ENCODE measurements at regions not wholly inside any gene's neighbourhood (a gene's known extent, or its start where the extent isn't known, plus 50 kb on each side); places are given as distances from the start of the nearest gene placed in this dataset.

DNA sequence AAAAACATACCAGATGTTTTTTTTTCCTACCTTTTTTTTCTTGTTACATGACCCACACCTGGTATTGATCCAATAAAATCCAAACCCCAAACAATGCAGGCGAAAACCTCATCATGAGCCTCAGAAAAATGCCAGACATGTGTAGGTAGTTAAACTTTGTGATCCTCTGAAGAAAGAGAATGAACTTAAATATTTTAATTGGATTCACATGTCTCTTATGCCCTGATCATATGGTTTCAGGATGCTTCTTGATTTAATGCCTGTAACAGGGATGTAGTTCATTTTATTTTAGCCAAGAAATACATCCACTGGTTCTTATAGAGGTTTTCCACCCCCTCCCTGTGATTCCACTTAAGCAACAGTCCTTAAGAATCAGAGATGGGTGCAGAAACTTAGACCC lies 451.6 kb downstream of the TYW1 start:
- ChIA-PET POLR2A (no interaction called here), CTCF (no interaction called here)
- WGBS (ENCODE audit: insufficient coverage): 100% methylated on average over 1 of the region's 1 CpG
- Histone ChIP-seq H3K9me3 (ENCODE audit: control extremely low read depth in 1 of 5, control insufficient read depth in 4 of 5, insufficient read depth in 2 of 5, low read depth in 1 of 5, low read length in 4 of 5) (peaks cover 0 to 10% (median 0%) of the 10 kb centered on the region in 5 experiments), H3K4me3 (ENCODE audit: control insufficient read depth in 1 of 7, extremely low read depth in 1 of 7, insufficient read depth in 4 of 7, low read depth in 2 of 7, low read length in 6 of 7) (no peak overlapping the region), H3K27me3 (replicated peaks in 2 of 5; ENCODE audit: control insufficient read depth in 4 of 5, insufficient read depth in 5 of 5, low read length in 4 of 5) (no peaks in the 10 kb centered on the region), H3K4me1 (ENCODE audit: control extremely low read depth in 1 of 4, control insufficient read depth in 4 of 4, insufficient read depth in 4 of 4, low read length in 3 of 4) (no peaks in the 10 kb centered on the region), H3K36me3 (ENCODE audit: control insufficient read depth in 4 of 4, insufficient read depth in 4 of 4, low read length in 3 of 4) (no peaks in the 10 kb centered on the region), H3K27ac (ENCODE audit: insufficient read depth in 1 of 2, low read depth in 1 of 2, low read length in 2 of 2, poor library complexity in 1 of 2, severe bottlenecking in 2 of 2) (no peak overlapping the region)
- no peak for DNase-seq

DNA sequence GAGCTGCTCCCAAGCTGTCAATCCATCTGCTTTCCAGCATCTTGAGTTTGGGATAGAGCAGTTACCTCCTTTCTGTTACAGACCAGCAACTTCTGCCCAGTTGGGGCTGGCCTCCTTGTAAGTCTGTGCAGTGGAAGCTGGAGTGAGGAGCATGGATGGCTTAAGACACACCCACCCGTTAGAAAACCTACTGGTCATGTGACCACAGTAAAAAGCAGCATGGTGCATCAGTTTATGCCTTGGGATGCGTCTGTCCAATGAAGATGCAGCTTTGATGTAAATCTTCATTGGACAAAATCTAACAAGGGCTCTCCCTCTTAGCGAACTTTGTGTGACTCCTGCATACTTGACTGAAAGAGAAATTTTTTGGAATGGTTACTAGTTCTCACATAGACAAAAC lies 453.5 kb downstream of the TYW1 start:
- Histone ChIP-seq H3K4me1 (ENCODE audit: control extremely low read depth in 1 of 4, control insufficient read depth in 4 of 4, insufficient read depth in 4 of 4, low read length in 3 of 4) (peaks cover 0 to 8% (median 5%) of the 10 kb centered on the region in 4 experiments), H3K27me3 (replicated peaks in 2 of 5; ENCODE audit: control insufficient read depth in 4 of 5, insufficient read depth in 5 of 5, low read length in 4 of 5) (peaks cover 0 to 3% (median 0%) of the 10 kb centered on the region in 5 experiments), H3K4me3 (ENCODE audit: control insufficient read depth in 1 of 7, extremely low read depth in 1 of 7, insufficient read depth in 4 of 7, low read depth in 2 of 7, low read length in 6 of 7) (no peak overlapping the region), H3K27ac (ENCODE audit: insufficient read depth in 1 of 2, low read depth in 1 of 2, low read length in 2 of 2, poor library complexity in 1 of 2, severe bottlenecking in 2 of 2) (no peak overlapping the region), H3K9me3 (ENCODE audit: control extremely low read depth in 1 of 5, control insufficient read depth in 4 of 5, insufficient read depth in 2 of 5, low read depth in 1 of 5, low read length in 4 of 5) (peaks cover 0 to 3% (median 0%) of the 10 kb centered on the region in 5 experiments), H3K36me3 (ENCODE audit: control insufficient read depth in 4 of 4, insufficient read depth in 4 of 4, low read length in 3 of 4) (no peaks in the 10 kb centered on the region)
- WGBS (ENCODE audit: insufficient coverage): 100% methylated on average over 1 of the region's 3 CpGs
- POLR2A ChIA-PET: no interaction called here
- no peak for DNase-seq
- CTCF ChIA-PET: no interaction called here

DNA sequence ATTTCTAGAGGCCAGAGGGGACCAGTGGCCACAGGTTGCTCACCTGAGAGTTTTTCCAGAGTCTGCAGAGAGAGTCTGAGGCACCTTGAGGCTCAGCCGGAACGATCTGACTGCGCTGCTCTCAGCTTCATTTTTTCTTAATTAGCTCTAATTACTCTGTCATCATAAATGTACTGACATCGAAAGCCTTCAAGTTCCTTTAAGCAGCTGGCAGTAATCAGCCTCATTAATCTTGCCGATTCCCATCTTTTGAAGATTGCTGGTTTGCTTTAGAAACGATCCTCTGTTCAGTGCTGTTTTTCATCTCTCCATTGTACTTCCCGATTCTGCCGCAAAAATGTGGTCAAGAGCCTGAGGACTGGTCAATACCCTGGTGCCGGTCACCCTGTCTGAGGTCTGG lies 454.7 kb downstream of the TYW1 start:
- H3K9me3 ChIP-seq (ENCODE audit: control extremely low read depth in 1 of 5, control insufficient read depth in 4 of 5, insufficient read depth in 2 of 5, low read depth in 1 of 5, low read length in 4 of 5): peaks cover 0 to 3% (median 0%) of the 10 kb centered on the region in 5 experiments

DNA sequence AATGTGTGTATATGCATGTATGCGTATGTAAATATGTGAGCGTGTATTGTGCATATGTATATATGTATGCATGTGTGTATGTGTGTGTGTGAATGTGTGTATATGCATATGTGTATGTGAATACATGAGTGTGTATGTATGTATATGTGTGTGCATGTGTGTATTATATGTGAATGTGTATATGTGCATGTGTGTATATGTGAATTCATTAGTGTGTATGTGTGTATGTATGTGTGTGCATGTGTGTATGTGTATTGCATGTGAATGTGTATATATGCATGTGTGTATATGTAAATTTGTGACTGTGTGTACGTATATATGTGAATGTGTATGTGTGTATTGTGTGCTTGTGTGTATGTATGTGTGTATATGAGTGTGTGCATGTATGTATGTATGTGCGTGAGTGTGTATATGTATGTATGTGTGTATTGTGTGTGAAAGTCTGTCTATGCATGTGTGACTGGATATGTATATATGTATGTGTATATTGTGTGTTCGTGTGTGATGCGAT lies 455.9 kb downstream of the TYW1 start:
- H3K4me1 ChIP-seq (ENCODE audit: control extremely low read depth in 1 of 4, control insufficient read depth in 4 of 4, insufficient read depth in 4 of 4, low read length in 3 of 4): peaks cover 0 to 8% (median 5%) of the 10 kb centered on the region in 4 experiments
- no peak overlapping the region for H3K27ac ChIP-seq (ENCODE audit: insufficient read depth in 1 of 2, low read depth in 1 of 2, low read length in 2 of 2, poor library complexity in 1 of 2, severe bottlenecking in 2 of 2)
- H3K4me3 ChIP-seq (ENCODE audit: control insufficient read depth in 1 of 7, extremely low read depth in 1 of 7, insufficient read depth in 4 of 7, low read depth in 2 of 7, low read length in 6 of 7): no peak overlapping the region
- ChIA-PET POLR2A (no interaction called here), CTCF (no interaction called here)
- 100% methylated on average over 6 of the region's 6 CpGs for WGBS (ENCODE audit: insufficient coverage)
- no peaks in the 10 kb centered on the region for H3K9me3 ChIP-seq (ENCODE audit: control extremely low read depth in 1 of 5, control insufficient read depth in 4 of 5, insufficient read depth in 2 of 5, low read depth in 1 of 5, low read length in 4 of 5)
- DNase-seq: no peak
- peaks cover 0 to 7% (median 2%) of the 10 kb centered on the region in 5 experiments for H3K27me3 ChIP-seq (replicated peaks in 2 of 5; ENCODE audit: control insufficient read depth in 4 of 5, insufficient read depth in 5 of 5, low read length in 4 of 5)
- H3K36me3 ChIP-seq (ENCODE audit: control insufficient read depth in 4 of 4, insufficient read depth in 4 of 4, low read length in 3 of 4): no peaks in the 10 kb centered on the region

More for the DNA sequence above, 454.7 kb downstream of the TYW1 start:
- no peak for DNase-seq
- ChIA-PET POLR2A (no interaction called here), CTCF (no interaction called here)
- Histone ChIP-seq H3K4me1 (ENCODE audit: control extremely low read depth in 1 of 4, control insufficient read depth in 4 of 4, insufficient read depth in 4 of 4, low read length in 3 of 4) (peaks cover 0 to 8% (median 5%) of the 10 kb centered on the region in 4 experiments), H3K4me3 (ENCODE audit: control insufficient read depth in 1 of 7, extremely low read depth in 1 of 7, insufficient read depth in 4 of 7, low read depth in 2 of 7, low read length in 6 of 7) (no peak overlapping the region), H3K27ac (ENCODE audit: insufficient read depth in 1 of 2, low read depth in 1 of 2, low read length in 2 of 2, poor library complexity in 1 of 2, severe bottlenecking in 2 of 2) (no peak overlapping the region), H3K27me3 (replicated peaks in 2 of 5; ENCODE audit: control insufficient read depth in 4 of 5, insufficient read depth in 5 of 5, low read length in 4 of 5) (peaks cover 0 to 5% (median 0%) of the 10 kb centered on the region in 5 experiments), H3K36me3 (ENCODE audit: control insufficient read depth in 4 of 4, insufficient read depth in 4 of 4, low read length in 3 of 4) (no peaks in the 10 kb centered on the region)
- 85% methylated on average over 8 of the region's 9 CpGs for WGBS (ENCODE audit: insufficient coverage)

- Histone ChIP-seq H3K27ac (ENCODE audit: insufficient read depth in 1 of 2, low read depth in 1 of 2, low read length in 2 of 2, poor library complexity in 1 of 2, severe bottlenecking in 2 of 2) (no peak overlapping the region), H3K9me3 (ENCODE audit: control extremely low read depth in 1 of 5, control insufficient read depth in 4 of 5, insufficient read depth in 2 of 5, low read depth in 1 of 5, low read length in 4 of 5) (no peaks in the 10 kb centered on the region), H3K27me3 (replicated peaks in 2 of 5; ENCODE audit: control insufficient read depth in 4 of 5, insufficient read depth in 5 of 5, low read length in 4 of 5) (peaks cover 0 to 7% (median 2%) of the 10 kb centered on the region in 5 experiments), H3K4me1 (ENCODE audit: control extremely low read depth in 1 of 4, control insufficient read depth in 4 of 4, insufficient read depth in 4 of 4, low read length in 3 of 4) (peaks cover 0 to 8% (median 5%) of the 10 kb centered on the region in 4 experiments), H3K36me3 (ENCODE audit: control insufficient read depth in 4 of 4, insufficient read depth in 4 of 4, low read length in 3 of 4) (no peaks in the 10 kb centered on the region), H3K4me3 (ENCODE audit: control insufficient read depth in 1 of 7, extremely low read depth in 1 of 7, insufficient read depth in 4 of 7, low read depth in 2 of 7, low read length in 6 of 7) (no peak overlapping the region)
- peak; percentile 46 to 85 (median 78) for DNase-seq
- CTCF ChIA-PET: no interaction called here
- WGBS (ENCODE audit: insufficient coverage): 17% methylated on average over 11 of the region's 16 CpGs
- POLR2A ChIA-PET: no interaction called here
Observed at GRCh38 chr7:67453580-67454380, 457.1 kb downstream of the TYW1 start.

- Histone ChIP-seq H3K9me3 (ENCODE audit: control extremely low read depth in 1 of 5, control insufficient read depth in 4 of 5, insufficient read depth in 2 of 5, low read depth in 1 of 5, low read length in 4 of 5) (no peaks in the 10 kb centered on the region), H3K4me3 (ENCODE audit: control insufficient read depth in 1 of 7, extremely low read depth in 1 of 7, insufficient read depth in 4 of 7, low read depth in 2 of 7, low read length in 6 of 7) (no peak overlapping the region), H3K4me1 (ENCODE audit: control extremely low read depth in 1 of 4, control insufficient read depth in 4 of 4, insufficient read depth in 4 of 4, low read length in 3 of 4) (peaks cover 0 to 8% (median 5%) of the 10 kb centered on the region in 4 experiments), H3K27me3 (replicated peaks in 2 of 5; ENCODE audit: control insufficient read depth in 4 of 5, insufficient read depth in 5 of 5, low read length in 4 of 5) (peaks cover 0 to 7% (median 2%) of the 10 kb centered on the region in 5 experiments), H3K27ac (ENCODE audit: insufficient read depth in 1 of 2, low read depth in 1 of 2, low read length in 2 of 2, poor library complexity in 1 of 2, severe bottlenecking in 2 of 2) (no peak overlapping the region), H3K36me3 (ENCODE audit: control insufficient read depth in 4 of 4, insufficient read depth in 4 of 4, low read length in 3 of 4) (no peaks in the 10 kb centered on the region)
- no peak for DNase-seq
- POLR2A ChIA-PET: no interaction called here
- CTCF ChIA-PET: no interaction called here
- WGBS (ENCODE audit: insufficient coverage): no CpG with 5 or more reads among the region's 1 CpG
Observed at GRCh38 chr7:67455508-67455907, 458.9 kb downstream of the TYW1 start.

DNA sequence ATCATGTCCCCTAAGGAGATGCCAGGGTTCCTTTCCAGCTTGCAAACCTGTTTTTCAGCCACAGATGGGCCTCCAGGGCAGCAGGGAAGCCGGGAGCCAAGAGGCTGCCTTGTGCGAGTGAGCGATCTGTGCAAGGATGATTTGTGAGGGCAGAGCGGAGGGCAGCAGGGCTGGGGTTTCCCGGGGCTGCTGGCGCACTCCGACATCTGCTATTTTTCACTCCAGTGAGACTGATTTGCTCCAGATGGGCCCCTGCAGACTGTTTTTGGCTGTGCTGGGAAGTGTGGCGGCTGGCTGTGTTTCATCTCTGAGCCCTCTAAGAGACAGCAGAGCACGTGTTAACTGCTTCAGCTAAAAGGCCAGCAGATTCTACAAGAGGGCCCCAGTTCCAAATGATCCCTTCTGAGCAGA lies 466.2 kb downstream of the TYW1 start:
- H3K4me1 ChIP-seq (ENCODE audit: control extremely low read depth in 1 of 4, control insufficient read depth in 4 of 4, insufficient read depth in 4 of 4, low read length in 3 of 4): no peaks in the 10 kb centered on the region
- ChIA-PET CTCF (no interaction called here), POLR2A (no interaction called here)
- no peak overlapping the region for H3K4me3 ChIP-seq (ENCODE audit: control insufficient read depth in 1 of 7, extremely low read depth in 1 of 7, insufficient read depth in 4 of 7, low read depth in 2 of 7, low read length in 6 of 7)
- WGBS (ENCODE audit: insufficient coverage): 37% methylated on average over 8 of the region's 9 CpGs
- no peaks in the 10 kb centered on the region for H3K36me3 ChIP-seq (ENCODE audit: control insufficient read depth in 4 of 4, insufficient read depth in 4 of 4, low read length in 3 of 4)
- no peak overlapping the region for H3K27ac ChIP-seq (ENCODE audit: insufficient read depth in 1 of 2, low read depth in 1 of 2, low read length in 2 of 2, poor library complexity in 1 of 2, severe bottlenecking in 2 of 2)
- peaks cover 0 to 10% (median 2%) of the 10 kb centered on the region in 5 experiments for H3K9me3 ChIP-seq (ENCODE audit: control extremely low read depth in 1 of 5, control insufficient read depth in 4 of 5, insufficient read depth in 2 of 5, low read depth in 1 of 5, low read length in 4 of 5)
- DNase-seq: peak in 1 of 3 donors; percentile 2
- peaks cover 1 to 12% (median 2%) of the 10 kb centered on the region in 5 experiments for H3K27me3 ChIP-seq (replicated peaks in 2 of 5; ENCODE audit: control insufficient read depth in 4 of 5, insufficient read depth in 5 of 5, low read length in 4 of 5)
